GM18867 (cell line): ENCODE measurements at regions not wholly inside any gene's neighbourhood (a gene's known extent, or its start where the extent isn't known, plus 50 kb on each side); places are given as distances from the start of the nearest gene placed in this dataset.

Experiments used
- ATAC-seq: cut with Tn5 transposase; IDR thresholded peaks from one replicate; pipeline ENCODE4 v1.9.1; 2021; ENCODE audit warnings: mild to moderate bottlenecking, moderate library complexity; ENCODE audit not compliant: unreplicated experiment

- no peak for ATAC-seq
These were observed 53.5 kb upstream of the FLT1 start for GRCh38 chr13:28548468-28548867.

GRCh38 chr13:28545583-28546333 lies 50.8 kb upstream of the FLT1 start:
- no peak for ATAC-seq
